ENCODE measurements at regions not wholly inside any gene's neighbourhood (a gene's known extent, or its start where the extent isn't known, plus 50 kb on each side); places are given as distances from the start of the nearest gene placed in this dataset.

GRCh38 chr10:52992567-52992966 lies 220.0 kb upstream of the MBL2 start:
- TF ChIP-seq CTCF (IDR thresholded peaks at IDR 0.05) (no peak), POLR2A (IDR thresholded peaks at IDR 0.05) (no peak)
